K562 (cell line): ENCODE measurements at regions not wholly inside any gene's neighbourhood (a gene's known extent, or its start where the extent isn't known, plus 50 kb on each side); places are given as distances from the start of the nearest gene placed in this dataset.

ENCODE experiments used
- E4F1 ChIP-seq: fragments of 250-450 bp; sonication (Bioruptor Pico); IDR thresholded peaks from 2 replicates; pipeline ENCODE4 v1.5.0; 2021; ENCODE audit warnings: mild to moderate bottlenecking, borderline replicate concordance
- MEF2D ChIP-seq: conservative IDR thresholded peaks from 2 replicates; pipeline ENCODE4 v1.6.1; 2016; ENCODE audit warnings: low read depth, missing genetic modification characterization, missing compliant biosample characterization
- REST ChIP-seq, 2 experiments: fragments of 450-650 bp; formaldehyde crosslinking in 1 of 2; IDR thresholded peaks; 2 replicates each; pipeline versions ENCODE4 v1.4.0 to v1.6.1; 2014 to 2020; ENCODE audit warnings: mild to moderate bottlenecking in 2 of 2, borderline replicate concordance in 1 of 2, low read depth in 1 of 2
- TSHZ1 ChIP-seq: fragments of 250-450 bp; sonication (Bioruptor Pico); IDR thresholded peaks from 2 replicates; pipeline ENCODE4 v1.4.0; 2020; ENCODE audit warnings: mild to moderate bottlenecking, moderate library complexity

- TF ChIP-seq REST (IDR thresholded peaks at IDR 0.05; ENCODE audit: borderline replicate concordance) (no peak), REST (CRISPR knock-in tag; IDR thresholded peaks at IDR 0.05; ENCODE audit: low read depth) (no peak), MEF2D (no peak), E4F1 (CRISPR knock-in tag) (no peak), TSHZ1 (no peak)
- TF ChIP-seq, all 486 proteins: peak for 0
These were observed 520.0 kb upstream of the CDH11 start (continued) for GRCh38 chr16:65641762-65642289.
